NCI-H1048 (cell line): ENCODE measurements at regions not wholly inside any gene's neighbourhood (a gene's known extent, or its start where the extent isn't known, plus 50 kb on each side); places are given as distances from the start of the nearest gene placed in this dataset.
A peak's percentile ranks its signal among the peaks of the same experiment; 100 is the strongest.
"Not testable (repeated sequence)": the region's sequence is repeated elsewhere in the genome, so short reads cannot be mapped to it uniquely, and the experiment has no call there.

Source experiments
- DNase-seq: peaks from one replicate; lab custom pipeline; 2025; lab: John Stamatoyannopoulos, UW

- no peak for DNase-seq
These were observed 132.5 kb upstream of the CHD1 start for GRCh38 chr5:99061299-99061698.

GRCh38 chr5:99060306-99061261 lies 131.8 kb upstream of the CHD1 start:
- peak; percentile 86 for DNase-seq

- DNase-seq, result no peak
These were observed 130.9 kb upstream of the CHD1 start for GRCh38 chr5:99059685-99060084.

- no peak for DNase-seq
These were observed 129.7 kb upstream of the CHD1 start for GRCh38 chr5:99058466-99058865.

GRCh38 chr5:99054972-99055371 lies 126.2 kb upstream of the CHD1 start:
- DNase-seq, result no peak

DNA sequence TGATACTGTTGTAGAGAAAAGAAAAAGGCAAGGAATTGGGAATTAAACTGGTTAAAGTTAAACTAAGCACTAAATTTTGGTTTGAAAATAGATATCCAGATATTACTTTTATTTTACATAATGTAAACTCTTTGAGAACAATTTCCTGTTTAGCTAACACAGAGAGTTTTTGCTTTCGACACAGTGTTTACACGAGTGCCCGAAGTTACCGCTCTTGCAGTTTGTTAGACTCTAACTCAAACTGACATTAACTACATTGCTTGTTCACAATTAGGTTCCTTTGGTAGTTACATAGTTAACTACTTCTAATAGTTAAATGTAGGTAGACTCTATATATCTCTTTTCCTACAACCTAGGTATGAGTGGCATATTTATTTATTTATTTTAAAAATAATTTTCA lies 117.1 kb upstream of the CHD1 start:
- no peak for DNase-seq

- DNase-seq, result not testable (repeated sequence)
These were observed 114.5 kb upstream of the CHD1 start for GRCh38 chr5:99043257-99043656.

DNA sequence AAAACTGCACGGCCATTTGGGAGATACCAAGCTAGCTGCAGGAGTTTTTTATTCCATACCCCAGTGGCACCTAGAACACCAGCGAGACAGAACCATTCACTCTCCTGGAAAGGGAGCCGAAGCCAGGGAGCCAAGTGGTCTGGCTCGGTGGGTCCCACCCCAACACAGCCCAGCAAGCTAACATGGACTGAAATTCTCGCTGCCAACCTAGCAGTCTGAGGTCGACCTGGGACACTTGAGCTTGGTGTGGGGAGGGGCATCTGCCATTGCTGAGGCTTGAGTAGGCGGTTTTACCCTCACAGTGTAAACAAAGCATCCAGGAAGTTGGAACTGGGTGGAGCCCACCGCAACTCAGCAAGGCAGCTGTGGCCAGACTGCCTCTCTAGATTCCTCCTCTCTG lies 108.9 kb upstream of the CHD1 start:
- DNase-seq, result no peak

DNA sequence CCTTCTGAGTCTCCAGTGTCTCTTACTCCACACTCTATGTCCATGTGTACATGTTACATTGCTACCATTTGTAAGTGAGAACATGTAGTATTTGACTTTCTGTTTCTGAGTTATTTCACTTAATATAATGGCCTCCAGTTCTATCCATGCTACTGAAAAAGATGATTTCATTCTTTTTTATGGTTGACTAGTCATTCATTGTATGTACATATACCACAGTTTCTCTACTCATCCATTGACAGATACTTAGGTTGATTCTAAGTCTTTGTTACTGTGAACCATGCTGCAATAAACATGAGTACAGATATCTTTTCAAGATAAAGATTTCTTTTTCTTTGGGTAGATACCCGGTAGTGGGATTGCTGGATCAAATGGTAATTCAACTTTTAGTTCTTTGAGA lies 107.1 kb upstream of the CHD1 start:
- no peak for DNase-seq

GRCh38 chr5:99034336-99034735 lies 105.5 kb upstream of the CHD1 start:
- DNase-seq, result no peak

- no peak for DNase-seq
These were observed 104.5 kb upstream of the CHD1 start for GRCh38 chr5:99033014-99033900.

DNA sequence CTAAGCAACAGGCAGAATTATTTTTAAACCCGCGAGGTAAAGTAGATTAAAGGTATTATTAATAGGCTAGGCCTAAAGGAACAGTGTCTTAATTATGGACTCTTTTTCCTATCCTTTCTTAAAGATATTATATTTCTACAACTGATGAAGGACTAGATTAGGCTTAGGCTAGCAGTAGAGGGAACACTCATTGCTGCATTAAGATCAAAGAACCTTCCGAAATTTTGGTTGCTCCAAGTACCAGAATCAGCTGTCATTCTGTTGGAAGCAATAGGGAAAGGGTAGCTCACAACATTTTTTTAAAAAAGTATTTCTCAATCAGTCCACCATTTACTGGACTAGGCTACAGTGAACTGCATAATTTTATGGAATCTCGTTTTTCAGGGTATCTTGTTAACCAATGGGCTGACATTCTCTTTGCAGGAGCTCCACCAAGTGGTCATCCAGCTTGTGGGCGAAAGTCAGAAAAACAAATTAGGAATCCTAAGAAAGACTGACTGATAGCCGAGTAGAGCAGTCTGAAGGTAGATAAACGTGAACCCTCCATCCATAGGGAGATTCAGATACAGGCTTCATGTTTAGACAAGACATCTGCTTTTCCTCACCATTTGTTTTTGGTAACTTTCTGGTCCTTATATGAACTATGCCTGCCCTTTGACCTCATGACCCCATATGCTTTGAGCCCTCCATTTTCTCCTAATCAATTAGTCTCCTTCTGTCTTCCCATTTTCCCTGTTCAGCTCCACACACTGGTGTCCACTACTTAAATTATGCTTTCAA lies 103.6 kb upstream of the CHD1 start:
- DNase-seq, result peak; percentile 9

DNA sequence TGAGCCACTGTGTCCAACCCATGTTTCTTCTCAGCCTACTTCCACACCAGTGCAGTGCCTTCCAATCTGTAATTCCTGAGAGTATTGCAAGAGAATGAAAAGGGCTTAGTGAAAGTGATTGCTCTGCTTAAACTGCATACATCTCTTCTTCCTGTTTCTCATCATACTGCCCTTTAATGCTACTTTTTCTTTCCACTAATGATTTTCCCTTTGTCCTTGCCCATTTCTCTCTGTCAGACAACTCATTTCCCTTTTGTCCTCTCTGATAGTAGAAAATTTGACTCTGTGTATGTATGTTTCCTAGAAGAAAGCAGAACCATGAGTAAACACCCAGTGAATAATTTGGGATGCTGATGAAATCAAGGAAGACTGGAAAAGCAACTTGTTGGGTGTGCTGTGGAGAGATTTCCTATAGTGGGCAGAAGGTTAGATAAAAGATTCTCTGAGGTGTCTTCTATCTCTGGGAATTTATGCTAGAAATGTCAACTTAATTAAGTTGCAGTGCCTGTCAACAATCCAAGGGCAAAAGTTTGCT lies 102.2 kb upstream of the CHD1 start:
- DNase-seq, result no peak

GRCh38 chr5:99029172-99029571 lies 100.4 kb upstream of the CHD1 start:
- no peak for DNase-seq

DNA sequence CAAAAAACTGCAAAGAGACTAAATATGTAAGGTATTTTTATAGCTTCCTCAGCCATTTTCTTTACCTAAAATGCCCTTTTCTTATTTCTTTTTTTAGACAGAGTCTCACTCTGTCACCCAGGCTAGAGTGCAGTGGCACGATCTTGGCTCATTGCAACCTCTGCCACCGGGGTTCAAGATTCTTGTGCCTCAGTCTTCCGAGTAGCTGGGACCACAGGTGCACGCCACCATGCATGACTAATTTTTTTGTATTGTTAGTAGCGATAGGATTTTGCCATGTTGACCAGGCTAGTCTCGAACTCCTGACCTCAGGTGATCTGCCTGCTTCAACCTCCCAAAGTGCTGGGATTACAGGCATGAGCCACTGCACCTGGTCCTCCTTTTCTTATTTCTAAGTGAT lies 99.4 kb upstream of the CHD1 start:
- not testable (repeated sequence) for DNase-seq

- no peak for DNase-seq
These were observed 96.7 kb upstream of the CHD1 start for GRCh38 chr5:99025298-99026045.

GRCh38 chr5:99023330-99023729 lies 94.5 kb upstream of the CHD1 start:
- DNase-seq, result no peak

DNA sequence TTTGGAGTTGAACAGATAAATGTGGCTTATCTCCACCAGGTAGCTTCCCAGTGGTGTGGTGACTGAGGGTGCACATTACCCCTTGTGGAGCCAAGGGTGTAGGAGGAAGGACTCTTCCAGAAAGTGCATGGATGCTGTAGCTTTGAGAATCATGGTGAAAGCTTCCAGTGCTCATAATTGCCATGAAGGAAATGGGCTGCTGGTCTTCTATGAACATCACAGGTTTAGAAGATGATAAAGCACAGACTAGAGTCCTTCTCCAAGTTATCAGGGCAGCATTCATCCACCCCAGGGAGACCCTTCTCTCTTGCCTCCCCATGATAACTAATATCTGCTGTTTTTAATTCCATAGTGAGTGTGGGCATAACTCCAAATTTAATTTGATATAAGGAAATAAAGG lies 93.4 kb upstream of the CHD1 start:
- DNase-seq, result no peak

GRCh38 chr5:99020698-99021048 lies 91.9 kb upstream of the CHD1 start:
- no peak for DNase-seq

- peak; percentile 75 for DNase-seq
These were observed 91.2 kb upstream of the CHD1 start for GRCh38 chr5:99019812-99020697.
